Activated naive CD8-positive, alpha-beta T cell treated with anti-CD3 and anti-CD28 coated beads, Interleukin-2, amount 10 ng/mL, durations not matched to agents 7 days and 5 days (primary cell): ENCODE measurements at regions not wholly inside any gene's neighbourhood (a gene's known extent, or its start where the extent isn't known, plus 50 kb on each side); places are given as distances from the start of the nearest gene placed in this dataset.

ENCODE experiments used
- ATAC-seq: fragments of 150-1000 bp; cut with Tn5 transposase; one replicate; pipeline ENCODE4 v1.10.0; 2021; ENCODE audit warnings: low read depth, moderate library complexity
- POLR2A ChIA-PET: fragments of 350-600 bp; sonication (Branson Sonifier 250); formaldehyde crosslinking; loops from one replicate; lab custom pipeline; 2021; ENCODE audit warnings: antibody characterized with exemption; lab: Charles Lee
- DNase-seq: peaks from one replicate; pipeline ENCODE4 v3.0.0; 2021
- H3K27ac Mint-ChIP-seq: one replicate; pipeline ENCODE4 v1.8.0; 2022; ENCODE audit warnings: mild to moderate bottlenecking, mixed read lengths
- H3K27me3 Mint-ChIP-seq: one replicate; pipeline ENCODE4 v1.8.0; 2022; ENCODE audit warnings: mild to moderate bottlenecking, moderate library complexity, mixed read lengths
- H3K36me3 Mint-ChIP-seq: one replicate; pipeline ENCODE4 v1.8.0; 2021; ENCODE audit warnings: mild to moderate bottlenecking, mixed read lengths
- H3K4me1 Mint-ChIP-seq: one replicate; pipeline ENCODE4 v1.8.0; 2021; ENCODE audit warnings: mixed read lengths
- H3K4me3 Mint-ChIP-seq: one replicate; pipeline ENCODE4 v1.8.0; 2022; ENCODE audit warnings: mild to moderate bottlenecking, moderate library complexity, mixed read lengths
- H3K9me3 Mint-ChIP-seq: one replicate; pipeline ENCODE4 v1.8.0; 2021; ENCODE audit warnings: mixed read lengths

DNA sequence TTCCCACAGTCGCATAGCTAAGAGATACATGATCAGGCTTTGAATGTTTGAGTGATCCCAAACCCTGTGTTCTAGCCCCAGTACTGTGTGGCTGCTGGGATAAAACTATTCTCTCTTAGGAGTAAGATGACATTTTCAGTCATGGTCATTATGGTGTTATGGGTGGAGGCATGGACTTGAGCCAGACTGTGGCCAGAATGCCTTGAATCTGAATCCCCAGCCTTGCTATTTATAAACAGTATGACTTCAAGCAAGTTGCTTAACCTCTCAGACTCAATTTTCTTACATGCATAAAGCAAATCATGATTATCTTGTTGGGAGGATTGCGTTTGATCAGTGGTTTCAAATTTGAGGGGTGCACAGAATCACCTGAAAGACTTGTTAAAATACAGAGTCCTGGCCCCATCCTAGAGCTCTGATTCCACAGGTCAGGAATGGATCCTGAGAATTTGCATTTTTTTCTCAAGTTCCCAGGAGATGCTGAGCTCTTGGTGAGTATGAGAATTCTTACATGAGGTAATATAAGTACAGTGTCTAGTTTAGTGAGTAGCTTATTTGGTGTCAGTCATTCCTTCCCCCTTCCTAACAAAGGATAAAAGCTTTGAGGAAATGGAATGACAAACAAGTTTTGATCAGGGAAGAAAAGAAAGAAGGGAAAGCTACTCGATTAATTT, 571.7 kb downstream of the METTL15 start:
- POLR2A ChIA-PET: no interaction called here
- Mint-ChIP-seq H3K4me1 (no peaks in the 10 kb centered on the region), H3K9me3 (no peaks in the 10 kb centered on the region), H3K36me3 (no peaks in the 10 kb centered on the region), H3K27ac (no peak overlapping the region), H3K27me3 (no peaks in the 10 kb centered on the region), H3K4me3 (no peak overlapping the region)
- DNase-seq: no peak
- no peak for ATAC-seq

DNA sequence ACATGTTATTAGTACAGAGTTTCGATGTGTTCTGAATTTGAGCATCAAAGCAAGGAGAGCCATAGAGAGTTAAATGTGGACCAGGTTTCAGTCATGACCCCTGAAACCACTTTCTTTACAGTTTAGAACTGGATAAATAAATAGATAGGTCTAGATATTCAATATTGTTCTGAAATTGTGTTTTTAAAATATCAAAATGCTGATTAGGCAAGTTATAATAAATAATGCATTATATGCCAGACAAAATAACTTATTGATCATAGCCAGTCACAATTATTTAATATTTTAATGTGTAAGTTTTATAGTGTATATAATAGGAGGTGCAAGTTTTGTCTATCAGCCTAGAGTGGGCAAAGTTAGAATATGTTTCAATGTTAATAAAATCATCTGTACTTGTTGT, 569.5 kb downstream of the METTL15 start:
- ATAC-seq: no peak
- Mint-ChIP-seq H3K9me3 (no peaks in the 10 kb centered on the region), H3K4me3 (no peak overlapping the region), H3K27me3 (no peaks in the 10 kb centered on the region), H3K27ac (no peak overlapping the region), H3K36me3 (no peaks in the 10 kb centered on the region), H3K4me1 (no peaks in the 10 kb centered on the region)
- DNase-seq: no peak
- POLR2A ChIA-PET: no interaction called here

DNA sequence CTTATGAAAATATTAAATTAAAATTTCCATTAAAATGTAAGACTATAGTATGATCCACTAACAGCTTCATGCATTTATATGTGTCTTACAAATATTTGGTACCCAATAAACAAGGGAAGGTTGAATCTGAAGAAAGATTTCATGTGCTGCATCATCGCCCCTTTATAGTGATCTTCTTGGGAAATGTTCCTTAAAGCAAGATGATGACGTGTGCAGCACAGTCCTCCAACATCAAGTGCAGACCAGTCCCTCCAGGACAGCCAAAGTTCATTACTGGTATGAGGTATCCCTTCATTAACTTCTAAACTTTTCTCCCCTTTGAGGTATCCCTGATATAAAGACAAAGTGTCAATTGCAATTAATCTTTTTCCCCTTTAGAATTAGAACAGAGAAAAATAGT, 567.0 kb downstream of the METTL15 start:
- no peak overlapping the region for H3K4me3 Mint-ChIP-seq
- H3K4me1 Mint-ChIP-seq: no peaks in the 10 kb centered on the region
- H3K36me3 Mint-ChIP-seq: no peaks in the 10 kb centered on the region
- ATAC-seq (no peak), DNase-seq (no peak)
- POLR2A ChIA-PET: no interaction called here
- no peaks in the 10 kb centered on the region for H3K27me3 Mint-ChIP-seq
- H3K27ac Mint-ChIP-seq: no peak overlapping the region
- no peaks in the 10 kb centered on the region for H3K9me3 Mint-ChIP-seq

DNA sequence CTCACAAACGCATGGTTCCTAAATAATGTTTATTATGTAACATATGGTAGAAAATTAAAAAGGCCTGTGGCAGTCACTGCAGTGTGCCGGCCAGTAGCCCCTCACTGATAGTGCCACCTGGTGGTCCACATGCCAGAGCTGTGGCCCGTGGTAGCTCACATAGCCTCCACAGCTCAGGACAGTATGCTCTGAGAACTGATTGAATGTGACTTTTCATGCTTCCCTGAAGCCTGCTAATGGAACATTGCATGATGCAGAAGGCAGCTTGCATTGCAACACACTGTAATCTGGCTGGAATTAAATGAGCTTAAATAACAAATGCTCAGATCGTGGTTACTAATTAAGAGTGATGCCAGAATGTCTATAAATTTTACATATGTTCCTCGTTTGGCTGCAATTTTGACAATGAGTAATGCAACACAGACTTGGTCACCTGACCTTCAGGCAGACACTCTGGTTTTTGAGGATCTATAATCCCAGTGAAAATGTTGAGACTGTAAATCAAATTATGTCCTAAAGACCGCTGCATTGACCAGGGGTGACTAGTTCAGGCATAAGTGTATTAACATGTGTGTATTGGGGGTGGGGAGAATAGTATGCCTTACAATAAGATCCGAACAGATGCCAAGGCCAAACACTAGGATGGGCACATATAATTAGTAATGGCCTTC, 566.4 kb downstream of the METTL15 start:
- H3K9me3 Mint-ChIP-seq: no peaks in the 10 kb centered on the region
- H3K27me3 Mint-ChIP-seq: no peaks in the 10 kb centered on the region
- DNase-seq (no peak), ATAC-seq (no peak)
- no peak overlapping the region for H3K4me3 Mint-ChIP-seq
- no peaks in the 10 kb centered on the region for H3K36me3 Mint-ChIP-seq
- H3K4me1 Mint-ChIP-seq: no peaks in the 10 kb centered on the region
- POLR2A ChIA-PET: no interaction called here
- H3K27ac Mint-ChIP-seq: no peak overlapping the region

DNA sequence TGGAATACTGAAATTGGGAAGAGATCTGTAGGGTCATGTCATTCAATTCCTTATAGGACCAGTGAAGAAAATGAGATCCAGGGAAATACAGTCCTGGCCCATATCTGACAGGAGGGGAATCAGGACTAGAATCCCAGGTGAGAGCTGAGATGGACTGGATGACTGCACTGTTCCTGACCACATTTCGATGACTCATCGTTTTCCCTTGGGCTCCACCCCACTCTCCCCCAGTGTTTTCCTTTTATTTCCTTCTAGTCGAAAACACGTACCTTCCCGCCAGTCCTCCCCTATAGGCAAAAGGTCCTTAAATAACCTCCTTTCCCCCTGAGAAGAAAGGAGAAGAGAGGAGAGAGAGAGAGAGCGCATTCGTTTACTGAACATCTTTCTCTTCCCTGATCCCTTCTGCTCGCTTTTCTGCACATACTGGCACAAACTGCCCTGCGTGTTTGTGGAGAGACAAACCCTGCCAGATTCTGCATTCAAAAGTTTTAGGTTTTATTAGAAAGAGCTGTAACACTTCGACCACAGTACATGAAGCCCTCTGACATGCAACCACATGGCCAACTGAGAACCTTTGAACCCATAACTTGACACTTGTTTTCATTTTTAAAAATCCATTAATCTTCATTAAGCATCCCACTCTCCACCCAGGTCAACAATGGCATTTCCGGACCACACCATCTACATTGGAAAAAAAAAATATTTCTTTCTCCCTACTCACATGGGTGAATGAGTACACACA, 565.7 kb downstream of the METTL15 start:
- no peaks in the 10 kb centered on the region for H3K27me3 Mint-ChIP-seq
- H3K4me1 Mint-ChIP-seq: no peaks in the 10 kb centered on the region
- H3K36me3 Mint-ChIP-seq: no peaks in the 10 kb centered on the region

DNA sequence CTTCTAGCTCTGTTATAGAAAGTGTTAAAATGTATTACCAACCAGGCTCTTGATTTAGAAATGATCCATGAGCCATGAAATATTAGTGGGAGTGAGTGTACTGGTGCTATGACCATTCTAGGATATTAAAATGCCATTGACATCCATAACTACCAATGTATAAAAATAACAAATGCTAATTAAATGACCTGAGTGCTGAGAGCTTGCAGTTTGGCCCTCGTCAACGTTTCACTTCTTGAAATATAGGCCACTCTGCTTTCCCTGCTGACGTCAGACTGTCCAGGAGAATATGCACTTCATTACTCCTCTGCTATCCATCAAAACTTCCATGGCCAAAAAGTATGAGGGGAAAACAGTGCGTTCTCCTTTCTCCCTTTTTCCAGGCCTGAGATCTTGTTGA, 563.1 kb downstream of the METTL15 start:
- H3K36me3 Mint-ChIP-seq: no peaks in the 10 kb centered on the region
- H3K27ac Mint-ChIP-seq: no peak overlapping the region
- DNase-seq (no peak), ATAC-seq (no peak)
- H3K9me3 Mint-ChIP-seq: no peaks in the 10 kb centered on the region
- POLR2A ChIA-PET: no interaction called here
- H3K27me3 Mint-ChIP-seq: no peaks in the 10 kb centered on the region
- H3K4me1 Mint-ChIP-seq: no peaks in the 10 kb centered on the region
- H3K4me3 Mint-ChIP-seq: no peak overlapping the region

More for the DNA sequence above, 565.7 kb downstream of the METTL15 start:
- no peak overlapping the region for H3K4me3 Mint-ChIP-seq
- no peaks in the 10 kb centered on the region for H3K9me3 Mint-ChIP-seq
- DNase-seq: no peak
- POLR2A ChIA-PET: no interaction called here
- no peak for ATAC-seq
- H3K27ac Mint-ChIP-seq: no peak overlapping the region

DNA sequence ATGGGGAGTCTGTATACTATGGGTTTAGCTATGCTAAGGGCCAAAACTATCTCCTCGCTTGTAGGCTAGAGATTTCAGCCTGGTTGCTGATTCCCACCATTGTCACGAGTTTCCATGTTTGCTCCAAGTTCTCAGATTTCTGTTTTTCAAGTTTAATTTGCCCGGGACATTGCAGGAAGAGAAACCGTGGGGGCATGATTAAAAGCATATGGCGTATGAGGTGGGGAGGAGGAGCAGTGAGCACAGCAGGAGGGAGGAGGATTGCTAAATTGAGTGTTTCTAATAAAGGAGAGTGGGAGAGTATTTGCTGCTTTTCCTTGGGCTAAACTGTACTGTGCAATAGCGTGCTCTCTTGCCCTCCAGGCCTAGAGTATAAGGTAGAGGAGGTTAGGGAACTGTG, 558.4 kb downstream of the METTL15 start:
- Mint-ChIP-seq H3K9me3 (peaks cover 2% of the 10 kb centered on the region), H3K4me3 (no peak overlapping the region), H3K36me3 (no peaks in the 10 kb centered on the region), H3K27ac (no peak overlapping the region), H3K4me1 (no peaks in the 10 kb centered on the region), H3K27me3 (no peaks in the 10 kb centered on the region)
- POLR2A ChIA-PET: no interaction called here
- no peak for DNase-seq
- no peak for ATAC-seq

DNA sequence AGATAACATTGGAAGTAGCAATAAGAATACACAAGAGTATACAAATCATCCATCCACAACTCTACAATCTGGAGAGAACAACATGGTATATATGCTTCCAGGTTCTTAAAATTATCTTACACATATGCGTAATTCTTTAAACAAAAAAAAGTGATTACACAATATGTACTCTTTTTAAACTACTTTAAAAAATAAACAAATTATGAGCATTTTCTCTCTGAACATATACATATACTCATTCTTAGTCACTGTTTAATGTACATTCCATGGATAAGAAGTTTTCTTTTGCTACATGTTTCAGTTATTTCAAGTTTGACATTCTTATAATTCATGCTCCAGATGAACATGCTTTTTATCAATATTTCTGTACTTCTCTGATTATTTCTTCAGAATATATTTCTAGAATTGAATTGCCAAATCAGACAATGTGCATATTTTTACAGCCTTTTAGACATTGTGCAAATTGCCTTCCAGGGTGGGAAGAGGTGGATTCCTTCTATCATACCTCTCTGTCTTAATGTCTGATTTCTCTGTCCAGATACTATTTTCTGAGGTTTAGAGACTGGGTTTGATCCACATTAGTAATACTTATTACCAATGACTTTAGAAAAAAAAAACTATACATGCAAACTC, 551.6 kb downstream of the METTL15 start:
- H3K36me3 Mint-ChIP-seq: no peaks in the 10 kb centered on the region
- no peak overlapping the region for H3K4me3 Mint-ChIP-seq
- DNase-seq (no peak), ATAC-seq (no peak)
- H3K9me3 Mint-ChIP-seq: peaks cover 2% of the 10 kb centered on the region
- POLR2A ChIA-PET: no interaction called here
- H3K4me1 Mint-ChIP-seq: no peaks in the 10 kb centered on the region
- H3K27ac Mint-ChIP-seq: no peak overlapping the region
- no peaks in the 10 kb centered on the region for H3K27me3 Mint-ChIP-seq

DNA sequence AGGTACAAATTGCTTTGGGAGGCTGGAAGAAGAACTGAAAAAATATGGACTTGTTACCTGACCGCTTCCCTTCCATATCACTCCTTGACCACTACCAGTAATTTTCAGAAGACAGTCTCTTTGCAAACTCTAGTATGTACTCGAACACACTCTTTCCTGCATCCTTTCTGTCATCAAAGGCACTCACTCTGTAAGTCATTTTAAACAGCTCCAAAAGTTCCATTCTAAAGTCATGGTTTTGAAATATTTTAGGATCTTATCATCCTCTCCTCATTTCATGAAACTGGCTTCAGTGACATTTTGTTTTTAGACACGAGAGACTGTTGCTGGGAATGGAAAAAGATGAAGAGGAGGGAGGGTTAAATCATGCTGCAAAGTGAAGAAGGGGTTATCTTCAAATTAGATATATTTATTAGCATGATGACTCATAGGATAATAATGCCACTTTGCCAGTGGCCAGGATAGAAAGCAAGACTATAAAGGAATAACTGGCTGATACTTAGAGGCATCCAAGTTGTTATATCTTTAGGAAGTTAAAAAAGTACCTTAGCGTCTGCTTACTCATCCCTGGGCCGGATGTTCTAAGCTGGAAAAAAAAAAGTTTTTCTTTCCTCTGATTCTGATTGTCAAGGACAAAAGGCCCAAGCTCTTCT, 549.3 kb downstream of the METTL15 start:
- Mint-ChIP-seq H3K4me3 (no peak overlapping the region), H3K36me3 (no peaks in the 10 kb centered on the region), H3K27ac (no peak overlapping the region), H3K9me3 (no peaks in the 10 kb centered on the region), H3K4me1 (no peaks in the 10 kb centered on the region), H3K27me3 (no peaks in the 10 kb centered on the region)
- ATAC-seq (no peak), DNase-seq (no peak)
- POLR2A ChIA-PET: no interaction called here

DNA sequence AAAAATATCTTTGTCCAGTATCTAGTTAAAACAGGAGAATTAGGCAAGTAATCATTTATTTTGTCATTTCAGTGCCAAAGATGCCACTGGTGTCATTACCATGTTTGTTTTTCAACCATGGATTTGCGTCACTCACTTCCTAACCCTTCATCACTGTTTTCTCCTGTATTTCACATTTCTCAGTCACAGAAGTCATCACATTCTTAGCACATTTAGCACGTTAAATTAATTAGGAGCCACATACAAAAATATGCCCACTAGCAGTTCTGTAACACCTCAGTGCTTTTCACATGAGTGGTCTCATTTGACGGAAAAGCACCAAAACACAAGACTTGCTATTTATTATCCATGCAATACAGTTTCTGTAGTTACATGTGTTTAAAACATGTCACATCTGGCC, 546.0 kb downstream of the METTL15 start:
- ATAC-seq: no peak
- H3K9me3 Mint-ChIP-seq: no peaks in the 10 kb centered on the region
- no peaks in the 10 kb centered on the region for H3K36me3 Mint-ChIP-seq
- no peak for DNase-seq
- no peak overlapping the region for H3K4me3 Mint-ChIP-seq
- no peaks in the 10 kb centered on the region for H3K4me1 Mint-ChIP-seq
- H3K27ac Mint-ChIP-seq: no peak overlapping the region
- no peaks in the 10 kb centered on the region for H3K27me3 Mint-ChIP-seq
- POLR2A ChIA-PET: no interaction called here

DNA sequence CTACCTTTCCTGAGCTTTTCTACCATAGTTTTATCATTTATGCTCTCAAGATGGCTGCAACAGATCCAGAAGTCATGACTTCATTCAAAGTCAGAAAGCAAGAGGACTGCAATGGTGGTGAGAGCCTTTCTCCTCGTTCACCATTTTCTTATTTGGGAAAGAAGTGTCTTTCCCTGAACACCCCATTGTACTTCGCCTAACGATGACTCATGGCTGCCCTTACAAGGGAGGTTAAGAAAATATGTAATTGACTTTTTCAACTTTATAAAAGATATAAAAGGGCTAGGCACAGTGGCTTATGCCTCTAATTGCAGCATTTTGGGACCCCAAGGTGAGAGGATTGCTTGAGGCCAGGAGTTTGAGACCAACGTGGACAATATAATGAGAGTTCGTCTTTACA, 541.7 kb downstream of the METTL15 start:
- Mint-ChIP-seq H3K27me3 (no peaks in the 10 kb centered on the region), H3K9me3 (peaks cover 3% of the 10 kb centered on the region), H3K4me3 (no peak overlapping the region), H3K36me3 (no peaks in the 10 kb centered on the region), H3K4me1 (no peaks in the 10 kb centered on the region), H3K27ac (no peak overlapping the region)
- DNase-seq (no peak), ATAC-seq (no peak)
- POLR2A ChIA-PET: no interaction called here

DNA sequence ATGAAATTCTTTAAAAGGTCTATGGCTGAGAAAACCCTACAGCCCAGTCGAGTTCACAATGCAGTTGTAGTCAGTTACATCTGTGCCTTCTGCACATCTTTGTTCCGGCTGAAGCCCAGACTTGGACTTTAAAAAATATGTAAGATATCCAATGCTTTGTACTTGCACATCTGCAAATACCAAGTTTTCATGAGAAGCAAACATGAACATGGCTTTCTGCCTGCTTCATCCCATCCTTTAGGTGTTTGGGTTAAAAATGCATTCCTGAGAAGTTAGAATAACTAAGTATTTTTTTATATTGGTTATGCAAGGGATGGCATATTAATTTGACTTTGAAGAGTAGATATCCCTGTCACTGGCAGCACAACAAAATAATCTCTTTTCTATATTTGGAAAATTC, 528.4 kb downstream of the METTL15 start:
- H3K4me1 Mint-ChIP-seq: no peaks in the 10 kb centered on the region
- H3K4me3 Mint-ChIP-seq: no peak overlapping the region
- H3K9me3 Mint-ChIP-seq: peaks cover 3% of the 10 kb centered on the region
- DNase-seq: no peak
- ATAC-seq: no peak
- no peak overlapping the region for H3K27ac Mint-ChIP-seq
- POLR2A ChIA-PET: no interaction called here
- H3K27me3 Mint-ChIP-seq: no peaks in the 10 kb centered on the region
- H3K36me3 Mint-ChIP-seq: no peaks in the 10 kb centered on the region

DNA sequence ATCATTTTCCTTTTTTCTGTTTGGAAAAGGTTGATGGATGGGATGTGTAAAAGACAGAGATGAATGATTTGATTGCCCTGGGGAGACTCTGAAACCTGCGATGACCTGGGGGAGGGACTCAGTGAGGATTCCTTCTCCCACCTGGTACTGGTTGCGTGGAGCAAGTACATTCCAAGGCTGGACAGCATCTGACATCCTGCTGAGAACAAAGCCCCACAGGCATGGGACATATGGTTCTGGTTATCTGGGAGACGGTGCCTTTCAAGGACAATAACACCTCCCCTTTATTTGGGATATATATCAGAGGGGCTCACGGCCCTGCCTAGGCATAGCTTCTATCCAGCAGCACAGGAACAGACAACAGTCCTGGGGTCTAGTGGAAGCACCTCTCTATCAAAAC, 527.8 kb downstream of the METTL15 start:
- ATAC-seq (no peak), DNase-seq (no peak)
- Mint-ChIP-seq H3K4me3 (no peak overlapping the region), H3K27ac (no peak overlapping the region), H3K36me3 (no peaks in the 10 kb centered on the region), H3K27me3 (no peaks in the 10 kb centered on the region), H3K4me1 (no peaks in the 10 kb centered on the region), H3K9me3 (peaks cover 3% of the 10 kb centered on the region)
- POLR2A ChIA-PET: no interaction called here
